Cardiac muscle cell (in vitro differentiated cells and primary cell): ENCODE measurements at regions not wholly inside any gene's neighbourhood (a gene's known extent, or its start where the extent isn't known, plus 50 kb on each side); places are given as distances from the start of the nearest gene placed in this dataset.
"Not testable (repeated sequence)": the region's sequence is repeated elsewhere in the genome, so short reads cannot be mapped to it uniquely, and the experiment has no call there.

Experiments used
- DNase-seq, 2 donors: peaks; one replicate each; pipeline versions ENCODE4 v3.0.0 to v3.0.0-alpha.2; 2010 to 2017; ENCODE audit warnings: low read depth in 1 of 2, low spot score in 1 of 2
- H3K27ac ChIP-seq: fragments of 200-600 bp; sonication (generic); 2 replicates; pipeline ENCODE4 v1.5.1; 2016
- H3K27me3 ChIP-seq: fragments of 200-600 bp; sonication (generic); 2 replicates; pipeline ENCODE4 v1.6.0; 2016; ENCODE audit warnings: control low read depth
- H3K36me3 ChIP-seq: fragments of 200-600 bp; sonication (generic); 2 replicates; pipeline ENCODE4 v1.5.1; 2016; ENCODE audit warnings: control low read depth
- H3K4me1 ChIP-seq: fragments of 200-600 bp; sonication (generic); 2 replicates; pipeline ENCODE4 v1.8.1; 2017; ENCODE audit warnings: low read depth, mild to moderate bottlenecking, mixed run types
- H3K4me3 ChIP-seq: fragments of 200-600 bp; sonication (generic); 2 replicates; pipeline ENCODE4 v1.5.1; 2016; ENCODE audit warnings: mild to moderate bottlenecking
- H3K9me3 ChIP-seq: fragments of 200-600 bp; sonication (generic); 2 replicates; pipeline ENCODE4 v1.5.1; 2017; ENCODE audit warnings: low read depth, mild to moderate bottlenecking, control low read depth
- TF ChIP-seq, protein P1 (sequence below): IDR thresholded peaks from 2 replicates; pipeline ENCODE4 v1.5.1; 2012; ENCODE audit warnings: low read depth, mild to moderate bottlenecking, low read length

GRCh38 chr14:57058319-57058718, 210.4 kb downstream of the EXOC5 start:
- no peaks in the 10 kb centered on the region for H3K9me3 ChIP-seq
- H3K36me3 ChIP-seq, result no peaks in the 10 kb centered on the region
- no peak overlapping the region for H3K27ac ChIP-seq
- no peak for DNase-seq
- H3K27me3 ChIP-seq, result peaks cover 22% of the 10 kb centered on the region
- TF ChIP-seq, protein P1, sequence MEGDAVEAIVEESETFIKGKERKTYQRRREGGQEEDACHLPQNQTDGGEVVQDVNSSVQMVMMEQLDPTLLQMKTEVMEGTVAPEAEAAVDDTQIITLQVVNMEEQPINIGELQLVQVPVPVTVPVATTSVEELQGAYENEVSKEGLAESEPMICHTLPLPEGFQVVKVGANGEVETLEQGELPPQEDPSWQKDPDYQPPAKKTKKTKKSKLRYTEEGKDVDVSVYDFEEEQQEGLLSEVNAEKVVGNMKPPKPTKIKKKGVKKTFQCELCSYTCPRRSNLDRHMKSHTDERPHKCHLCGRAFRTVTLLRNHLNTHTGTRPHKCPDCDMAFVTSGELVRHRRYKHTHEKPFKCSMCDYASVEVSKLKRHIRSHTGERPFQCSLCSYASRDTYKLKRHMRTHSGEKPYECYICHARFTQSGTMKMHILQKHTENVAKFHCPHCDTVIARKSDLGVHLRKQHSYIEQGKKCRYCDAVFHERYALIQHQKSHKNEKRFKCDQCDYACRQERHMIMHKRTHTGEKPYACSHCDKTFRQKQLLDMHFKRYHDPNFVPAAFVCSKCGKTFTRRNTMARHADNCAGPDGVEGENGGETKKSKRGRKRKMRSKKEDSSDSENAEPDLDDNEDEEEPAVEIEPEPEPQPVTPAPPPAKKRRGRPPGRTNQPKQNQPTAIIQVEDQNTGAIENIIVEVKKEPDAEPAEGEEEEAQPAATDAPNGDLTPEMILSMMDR, result no peak
- no peak overlapping the region for H3K4me3 ChIP-seq
- peaks cover 21% of the 10 kb centered on the region for H3K4me1 ChIP-seq

- H3K27ac ChIP-seq, result no peak overlapping the region
- no peaks in the 10 kb centered on the region for H3K9me3 ChIP-seq
- peaks cover 21% of the 10 kb centered on the region for H3K4me1 ChIP-seq
- H3K4me3 ChIP-seq, result no peak overlapping the region
- TF ChIP-seq, protein P1, result no peak
- H3K27me3 ChIP-seq, result peaks cover 26% of the 10 kb centered on the region
- no peak for DNase-seq
- H3K36me3 ChIP-seq, result no peaks in the 10 kb centered on the region
These were observed 210.9 kb downstream of the EXOC5 start for GRCh38 chr14:57057803-57058202.

- H3K9me3 ChIP-seq, H3K36me3 ChIP-seq, DNase-seq, H3K27ac ChIP-seq, H3K4me3 ChIP-seq: not testable (repeated sequence)
- Histone ChIP-seq H3K27me3 (peaks cover 31% of the 10 kb centered on the region), H3K4me1 (peaks cover 21% of the 10 kb centered on the region)
These were observed 212.2 kb downstream of the EXOC5 start for GRCh38 chr14:57056522-57056921.

DNA sequence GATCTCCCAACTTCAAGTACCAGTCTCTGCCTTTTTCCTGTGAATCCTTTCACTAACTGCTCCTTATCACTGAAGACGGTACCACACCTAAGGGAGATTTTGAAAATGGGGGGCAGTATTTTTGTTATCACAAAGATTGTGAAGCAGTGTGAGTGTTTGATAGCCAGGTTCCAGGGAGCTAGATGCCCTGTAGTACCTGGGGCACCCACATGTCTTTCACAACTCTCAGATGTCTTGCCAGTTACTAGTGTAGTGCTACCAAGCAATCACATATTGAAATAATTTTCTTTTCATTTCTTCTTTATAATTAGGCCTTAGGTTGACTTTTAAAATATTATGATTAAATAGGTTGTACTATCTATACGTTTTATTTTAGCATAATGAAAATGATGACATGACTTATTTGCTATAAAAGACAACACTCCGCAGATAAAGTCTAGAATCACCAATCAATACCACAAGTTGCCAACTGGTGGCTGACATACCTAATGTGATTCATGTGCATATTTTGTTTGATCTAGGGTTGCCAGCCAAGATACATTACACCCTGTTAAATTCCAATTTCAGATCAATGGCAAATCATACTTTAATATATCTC, 215.9 kb downstream of the EXOC5 start:
- DNase-seq, result no peak
- H3K9me3 ChIP-seq, result no peaks in the 10 kb centered on the region
- H3K4me3 ChIP-seq, result no peak overlapping the region
- TF ChIP-seq, protein P1, result no peak
- H3K27ac ChIP-seq, result no peak overlapping the region
- H3K27me3 ChIP-seq, result peaks cover 45% of the 10 kb centered on the region
- no peaks in the 10 kb centered on the region for H3K4me1 ChIP-seq
- H3K36me3 ChIP-seq, result no peaks in the 10 kb centered on the region

DNA sequence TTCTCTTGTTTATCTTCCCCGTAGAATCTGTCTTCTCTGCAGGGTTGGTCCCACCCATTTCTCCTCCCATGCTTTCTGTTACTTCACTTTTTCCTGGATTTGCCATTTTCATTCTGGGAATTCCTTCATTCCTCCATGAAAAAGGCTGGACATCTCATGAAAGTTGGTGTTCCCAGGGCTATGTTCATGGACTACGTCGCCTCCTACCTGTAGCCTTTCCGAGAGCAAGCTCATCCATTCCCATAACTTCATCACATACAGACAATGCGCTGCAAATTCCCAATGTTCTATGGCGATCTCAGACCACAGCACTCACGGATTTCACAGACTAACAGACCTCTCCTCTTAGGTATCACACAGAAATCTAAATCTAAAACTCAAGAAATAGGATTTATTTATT, 217.1 kb downstream of the EXOC5 start:
- H3K4me3 ChIP-seq, result no peak overlapping the region
- TF ChIP-seq, protein P1, result no peak
- no peak overlapping the region for H3K27ac ChIP-seq
- H3K27me3 ChIP-seq, result peaks cover 57% of the 10 kb centered on the region
- no peaks in the 10 kb centered on the region for H3K9me3 ChIP-seq
- no peak for DNase-seq
- H3K36me3 ChIP-seq, result no peaks in the 10 kb centered on the region
- H3K4me1 ChIP-seq, result no peaks in the 10 kb centered on the region

GRCh38 chr14:57049848-57050247, 218.9 kb downstream of the EXOC5 start:
- Histone ChIP-seq H3K4me3 (no peak overlapping the region), H3K27ac (no peak overlapping the region), H3K27me3 (peaks cover 68% of the 10 kb centered on the region), H3K9me3 (no peaks in the 10 kb centered on the region), H3K4me1 (no peaks in the 10 kb centered on the region), H3K36me3 (no peaks in the 10 kb centered on the region)
- TF ChIP-seq, protein P1, result no peak
- peak in 1 of 2 donors; percentile 28 for DNase-seq
